ENCODE measurements at regions not wholly inside any gene's neighbourhood (a gene's known extent, or its start where the extent isn't known, plus 50 kb on each side); places are given as distances from the start of the nearest gene placed in this dataset.

DNA sequence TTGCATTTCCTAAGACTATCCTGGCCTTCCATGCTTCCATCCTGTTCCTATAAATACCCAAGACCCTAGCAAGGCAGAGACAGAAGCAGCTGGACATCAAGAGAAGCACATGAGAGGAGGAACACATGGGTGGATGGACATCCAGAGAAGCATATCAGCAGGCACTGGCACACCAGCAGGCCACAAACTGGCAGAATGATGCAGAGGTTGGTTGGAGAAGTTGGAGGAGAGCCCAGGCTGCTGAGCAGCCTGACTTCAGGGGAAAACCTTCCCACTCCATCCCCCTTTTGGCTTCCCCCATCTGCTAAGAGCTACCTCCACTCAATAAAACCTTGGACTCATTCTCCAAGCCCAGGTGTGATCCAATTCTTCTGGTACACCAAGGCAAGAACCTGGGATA is 332.5 kb downstream of the FRK start:
- DNase-seq (ENCODE audit: low spot score in 2 of 2) (no peak), FAIRE-seq (no peak)

DNA sequence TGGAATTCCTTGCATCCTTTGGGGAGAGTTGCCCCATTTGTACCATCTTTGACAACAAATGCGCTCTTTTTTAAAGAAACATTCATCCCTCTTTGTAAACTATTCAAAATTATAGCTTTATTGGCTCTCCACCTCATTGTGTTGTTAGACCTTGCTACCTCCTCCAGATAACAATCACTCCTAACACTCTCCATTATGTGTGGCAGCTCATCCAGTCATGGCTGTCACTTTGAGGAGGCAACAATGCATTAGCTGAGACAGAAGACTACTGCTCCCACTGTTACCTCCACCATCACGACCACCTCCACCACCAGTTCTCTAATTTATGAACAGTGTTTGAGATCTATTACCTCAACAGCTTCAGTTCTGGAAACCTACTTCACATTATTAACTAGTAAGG is 339.1 kb downstream of the FRK start:
- no peak for FAIRE-seq
- DNase-seq (ENCODE audit: low spot score in 2 of 2): no peak

DNA sequence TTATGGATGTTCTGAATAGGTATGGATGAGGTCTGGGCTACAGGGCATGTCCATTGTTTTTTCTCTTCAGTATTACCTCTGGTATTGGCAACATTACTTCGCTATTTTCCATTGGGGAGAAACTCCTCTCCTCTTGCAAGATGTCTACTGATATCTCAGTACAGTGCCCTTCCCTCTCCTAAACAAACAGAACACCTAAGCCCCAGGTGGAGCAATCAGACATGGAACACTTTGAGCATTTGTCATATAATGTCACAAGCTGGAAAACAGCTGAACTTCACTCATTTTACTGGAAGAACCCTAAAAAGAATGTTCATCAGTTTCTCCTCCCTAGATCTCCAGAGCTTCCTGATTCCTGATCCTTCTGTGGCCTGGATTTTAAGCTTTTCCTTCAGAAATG is 339.8 kb downstream of the FRK start:
- DNase-seq (ENCODE audit: low spot score in 2 of 2) (no peak), FAIRE-seq (no peak)

DNA sequence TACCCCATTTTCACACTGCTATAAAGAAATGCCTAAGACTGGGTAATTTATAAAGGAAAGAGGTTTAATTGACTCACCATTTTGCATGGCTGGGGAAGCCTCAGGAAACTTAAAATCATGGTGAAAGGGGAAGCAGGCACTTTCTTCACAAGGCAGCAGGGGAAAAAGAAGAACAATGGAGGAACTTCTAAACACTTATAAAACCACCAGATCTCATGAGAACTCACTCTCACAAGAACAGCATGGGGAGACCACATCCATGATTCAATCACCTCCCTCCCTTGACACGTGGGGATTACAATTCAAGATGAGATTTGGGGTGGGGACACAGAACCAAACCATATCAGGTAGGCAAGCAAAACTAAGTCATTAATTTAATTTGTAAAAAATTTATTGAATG is 343.2 kb downstream of the FRK start:
- DNase-seq (ENCODE audit: low spot score in 2 of 2): no peak
- FAIRE-seq: no peak

DNA sequence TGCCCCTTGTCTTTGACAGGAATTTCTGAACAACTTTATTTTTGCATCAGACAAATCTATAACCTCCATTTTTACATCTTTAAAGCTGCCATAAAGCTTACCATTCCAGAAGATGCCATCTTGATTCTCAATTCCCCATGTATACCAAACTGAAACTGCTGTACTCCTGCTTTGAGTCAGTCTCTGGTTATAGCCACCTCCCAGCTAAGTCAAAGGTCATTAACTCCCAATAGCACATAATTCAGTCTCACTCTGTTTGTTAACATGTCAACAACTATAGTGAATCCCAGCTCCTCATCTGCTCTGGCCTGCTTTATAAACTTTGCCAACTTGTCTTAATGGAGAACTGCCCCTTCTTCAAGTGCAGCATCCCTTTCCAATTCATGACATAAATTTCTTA is 343.6 kb downstream of the FRK start:
- FAIRE-seq (no peak), DNase-seq (ENCODE audit: low spot score in 2 of 2) (no peak)

DNA sequence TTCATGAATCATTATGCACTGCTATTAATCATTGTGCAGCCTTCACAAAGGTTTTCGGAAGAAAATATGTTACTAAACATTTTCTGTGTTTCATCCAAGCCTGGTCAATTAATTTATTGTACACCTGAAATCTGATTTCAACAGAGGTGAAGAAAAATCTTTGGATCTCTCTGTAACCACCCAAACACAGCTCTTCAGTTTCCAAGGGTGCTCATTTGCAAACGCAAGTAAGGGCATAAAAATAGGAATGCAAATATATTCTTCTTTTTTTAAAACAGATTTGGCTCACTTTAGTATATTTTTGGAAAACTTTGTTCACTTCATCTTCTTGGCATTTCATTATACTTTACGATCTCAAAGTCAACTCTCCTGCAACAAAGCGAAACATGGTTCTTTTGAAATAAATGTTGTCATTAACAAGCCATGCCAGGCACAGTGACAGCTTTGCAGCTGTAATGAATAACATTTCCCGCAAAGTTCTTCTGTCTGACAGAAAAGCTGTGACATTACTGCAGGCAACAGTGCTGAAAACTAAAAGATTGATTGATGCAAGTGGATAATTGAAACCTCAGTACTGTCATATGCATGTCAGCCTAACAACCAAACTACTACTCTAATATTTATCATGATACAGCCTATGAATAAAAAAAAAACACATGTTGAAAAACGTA is 348.3 kb downstream of the FRK start:
- DNase-seq (ENCODE audit: low spot score in 2 of 2): no peak
- FAIRE-seq: no peak

DNA sequence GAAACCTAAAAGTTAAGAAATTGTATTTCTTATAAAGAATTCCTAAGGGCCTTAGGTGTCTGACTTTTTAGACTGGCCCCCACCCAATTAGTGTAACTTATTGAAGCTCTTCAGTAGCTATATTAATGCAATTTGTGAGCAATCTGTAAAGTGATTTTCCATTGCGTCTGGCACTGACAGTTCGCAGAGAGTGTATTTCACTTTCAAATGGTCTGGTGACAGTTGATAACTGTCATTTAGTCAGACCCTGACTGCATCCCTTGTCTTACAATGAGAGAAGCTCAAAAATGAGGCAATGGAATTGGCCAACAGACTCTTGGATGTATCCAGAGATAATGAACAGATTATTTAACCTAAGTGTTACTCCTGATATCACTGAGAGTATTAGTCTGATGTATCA is 351.8 kb downstream of the FRK start:
- no peak for DNase-seq (ENCODE audit: low spot score in 2 of 2)
- FAIRE-seq: no peak

DNA sequence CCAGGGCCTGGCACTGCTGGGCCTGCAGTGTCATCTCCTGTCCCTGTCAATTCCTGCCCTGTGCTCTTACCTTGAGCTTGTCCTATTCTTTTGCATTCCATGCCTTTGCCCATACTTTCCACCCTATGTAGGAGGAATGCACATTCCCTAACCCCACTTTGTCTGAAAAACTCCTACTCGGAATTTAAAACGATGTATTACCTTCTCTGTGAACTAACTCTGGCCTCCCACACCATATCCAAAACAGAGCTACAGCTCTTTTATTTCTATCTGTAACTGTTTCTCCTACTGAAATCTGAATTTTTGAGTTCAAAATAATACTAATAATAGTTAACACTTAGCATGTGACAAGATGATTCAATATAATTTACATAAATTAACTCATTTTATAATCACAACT is 353.7 kb downstream of the FRK start:
- FAIRE-seq (no peak), DNase-seq (ENCODE audit: low spot score in 2 of 2) (no peak)

DNA sequence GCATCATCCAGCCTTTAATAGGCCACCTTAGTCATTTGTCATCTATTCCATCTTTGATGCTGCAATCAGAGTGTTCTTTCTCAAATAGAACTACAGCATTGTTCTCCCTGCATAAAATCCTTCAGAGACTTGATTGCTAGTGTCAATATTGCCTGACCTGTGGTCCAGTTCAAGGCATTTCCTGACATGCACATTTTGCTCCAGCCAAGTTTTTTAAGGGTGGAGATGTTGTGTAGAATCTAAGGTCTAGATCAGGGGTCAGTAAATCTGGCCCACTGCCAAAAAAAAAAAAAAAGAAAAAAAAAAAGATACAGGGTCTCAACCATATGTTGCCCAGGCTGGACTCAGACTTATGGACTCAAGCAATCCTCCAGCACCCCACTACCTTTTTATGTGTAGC is 354.4 kb downstream of the FRK start:
- no peak for FAIRE-seq

DNA sequence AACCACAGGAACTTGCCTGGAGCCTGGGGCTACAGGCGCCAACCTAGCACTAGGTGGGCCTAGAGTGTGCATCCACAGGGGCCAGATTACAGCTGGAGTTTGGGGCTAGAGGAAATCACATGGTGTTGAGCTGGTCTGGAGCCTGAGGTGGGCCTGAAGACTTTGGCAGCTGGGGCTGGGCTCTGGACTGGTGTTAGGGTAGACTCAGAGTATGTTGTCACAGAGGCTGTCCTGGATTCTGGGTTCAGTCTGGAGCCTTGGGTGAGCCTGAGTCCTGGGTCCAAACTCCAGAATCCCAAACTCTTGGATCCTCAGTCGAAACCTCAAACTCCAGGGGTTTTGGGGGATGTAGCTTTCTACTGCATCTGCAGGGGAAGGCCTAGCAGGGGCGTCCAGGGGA is 356.7 kb downstream of the FRK start:
- FAIRE-seq (no peak), DNase-seq (ENCODE audit: low spot score in 2 of 2) (no peak)

More for the DNA sequence above, 354.4 kb downstream of the FRK start:
- DNase-seq (ENCODE audit: low spot score in 2 of 2): no peak

DNA sequence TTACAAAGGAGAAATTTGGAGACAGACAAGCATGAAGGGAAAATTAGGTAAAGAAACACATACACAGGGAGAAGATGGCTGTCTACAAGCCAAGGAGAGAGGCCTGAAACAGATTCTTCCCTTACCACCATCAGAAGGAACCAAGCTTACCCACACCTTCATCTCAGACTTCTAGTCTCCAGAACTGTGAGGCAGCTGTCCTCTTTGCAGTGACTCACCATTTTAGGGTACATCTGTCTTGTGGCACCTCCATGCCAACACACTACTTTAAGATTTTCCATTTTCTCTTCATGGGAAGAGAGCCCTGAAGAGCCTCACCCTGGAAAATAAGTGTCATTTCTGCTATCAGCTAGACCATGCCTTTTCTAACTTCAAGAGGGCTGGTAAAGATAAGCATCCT is 369.3 kb downstream of the FRK start:
- no peak for FAIRE-seq
- DNase-seq (ENCODE audit: low spot score in 2 of 2): no peak

DNA sequence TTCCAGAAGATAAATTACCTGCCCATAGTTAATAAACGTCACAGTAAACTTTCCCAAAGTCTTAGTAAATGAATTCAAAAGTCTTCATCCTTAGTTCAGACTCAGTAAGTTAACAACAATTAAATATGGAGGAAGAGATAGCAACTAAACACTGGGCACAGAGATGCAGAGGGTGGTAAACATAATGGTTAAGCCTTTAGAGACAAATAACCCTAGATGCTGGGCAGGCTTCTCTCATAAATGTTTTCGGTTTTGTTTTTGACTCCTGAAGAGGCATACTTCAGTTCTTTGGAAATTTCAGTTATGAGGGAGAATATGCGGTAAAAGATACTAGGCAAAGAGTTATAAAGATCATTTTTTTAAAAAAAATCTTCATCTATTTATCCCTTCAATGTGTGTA is 369.8 kb downstream of the FRK start:
- FAIRE-seq (no peak), DNase-seq (ENCODE audit: low spot score in 2 of 2) (no peak)

DNA sequence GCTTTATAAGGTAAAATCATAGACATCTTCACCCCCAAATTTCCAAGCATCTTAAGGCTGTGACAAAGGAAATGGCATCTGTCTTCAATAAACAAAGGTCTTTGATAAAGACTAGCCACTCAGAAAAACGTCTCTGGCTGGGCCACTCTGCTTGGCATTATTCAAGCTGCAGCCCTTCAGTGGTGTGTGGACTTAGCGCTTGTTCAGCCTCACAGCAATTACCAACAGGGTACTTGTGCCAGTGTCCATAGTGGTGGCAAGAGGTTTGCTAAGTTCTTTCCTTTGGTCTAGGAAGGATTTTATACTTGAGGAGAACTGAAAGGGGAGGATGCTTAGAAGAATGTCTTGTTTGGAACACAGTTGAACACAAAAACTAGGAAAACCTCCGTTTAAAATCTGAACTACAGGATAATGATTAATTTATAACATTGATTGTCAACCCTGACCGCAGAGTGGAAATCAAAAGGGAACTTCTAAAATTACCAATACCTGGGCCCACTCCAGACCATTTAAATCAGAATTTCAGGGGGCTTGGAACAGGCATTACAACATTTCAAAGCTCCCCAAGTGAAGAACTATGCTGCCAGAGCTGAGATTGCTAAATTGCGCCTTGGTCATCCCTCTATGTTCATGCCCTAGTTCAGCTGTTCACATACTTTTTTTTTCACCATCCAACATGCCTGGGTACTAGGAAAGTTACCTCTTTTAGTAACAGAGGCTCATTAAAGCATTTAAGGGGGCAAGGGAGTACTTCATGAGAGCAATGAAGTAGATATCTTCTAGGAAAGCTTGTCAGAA is 378.5 kb downstream of the FRK start:
- no peak for DNase-seq (ENCODE audit: low spot score in 2 of 2)
- FAIRE-seq: no peak

DNA sequence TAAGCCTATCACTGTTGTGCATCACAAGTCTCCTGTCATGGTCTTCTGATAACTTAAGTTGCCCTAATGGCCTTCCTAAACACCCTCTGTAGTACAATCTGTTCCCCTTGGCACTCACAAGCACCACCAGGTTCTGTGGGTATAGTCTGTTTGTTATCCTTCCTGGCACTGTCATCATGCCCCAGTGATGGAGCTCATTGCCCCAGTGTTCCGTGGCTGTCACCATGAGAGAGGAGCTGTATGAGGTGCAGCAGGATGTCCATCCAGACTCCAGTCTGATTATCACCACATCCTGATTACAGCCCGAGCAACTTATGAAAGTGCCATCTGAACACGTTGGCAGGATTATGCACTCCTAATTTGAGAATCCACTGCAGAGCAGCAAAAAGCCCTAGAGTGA is 380.1 kb downstream of the FRK start:
- FAIRE-seq (no peak), DNase-seq (ENCODE audit: low spot score in 2 of 2) (no peak)

DNA sequence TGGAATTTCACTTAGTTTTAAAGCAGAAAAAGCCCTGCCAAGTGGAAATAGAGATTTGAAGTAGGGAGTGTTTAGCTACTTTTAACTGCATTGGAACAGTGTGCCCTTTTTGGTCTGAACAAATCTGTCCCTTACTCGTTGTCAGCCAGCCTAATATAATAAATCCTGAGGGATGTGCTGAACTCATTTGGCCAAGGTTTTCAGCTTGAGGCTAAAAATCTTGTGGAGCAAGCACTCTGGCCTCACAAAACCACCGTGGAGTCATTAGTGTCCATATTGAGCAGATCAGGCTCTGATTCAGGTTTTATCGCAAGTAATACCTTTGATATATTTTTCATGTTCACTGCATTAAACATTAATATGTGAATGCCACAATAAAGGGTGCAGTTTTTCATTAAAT is 383.5 kb downstream of the FRK start:
- no peak for FAIRE-seq
- no peak for DNase-seq (ENCODE audit: low spot score in 2 of 2)

DNA sequence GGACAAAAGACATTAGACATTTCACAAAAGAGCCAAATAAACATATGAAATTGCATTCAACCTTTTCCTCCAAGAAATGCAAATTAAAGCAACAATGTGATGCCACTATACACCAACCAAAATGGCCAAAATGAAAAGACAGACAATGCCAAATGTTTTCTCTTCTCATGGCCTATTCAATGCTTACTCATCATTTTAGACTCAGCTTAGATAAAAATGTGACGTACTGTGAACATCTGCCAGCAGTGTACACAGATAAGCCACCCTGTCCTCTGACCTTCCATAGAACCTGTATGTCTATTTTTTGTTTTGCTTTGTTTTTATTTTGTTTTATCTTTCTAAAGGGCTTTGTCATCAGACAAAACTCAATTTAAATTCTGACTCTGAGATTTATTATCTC is 385.2 kb downstream of the FRK start:
- DNase-seq (ENCODE audit: low spot score in 2 of 2) (no peak), FAIRE-seq (no peak)

DNA sequence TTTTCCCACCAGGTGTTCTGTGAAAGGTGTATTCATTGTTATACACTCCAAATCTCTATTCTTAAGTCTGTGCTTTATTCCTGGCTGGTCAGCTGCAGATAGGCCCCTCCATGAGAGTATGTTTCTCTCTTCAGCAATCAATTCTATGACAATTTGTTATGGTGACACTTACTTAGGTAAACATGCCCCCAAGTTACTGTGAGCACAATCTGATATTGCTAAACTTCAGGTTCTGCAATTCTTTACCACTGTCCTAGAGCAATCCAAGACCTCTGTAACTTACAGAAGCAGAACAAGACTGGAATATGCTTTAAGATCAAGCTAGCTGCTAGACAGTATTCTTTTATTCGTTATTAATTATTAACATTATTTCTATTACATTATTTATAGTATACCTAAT is 391.9 kb downstream of the FRK start:
- FAIRE-seq: no peak
- no peak for DNase-seq (ENCODE audit: low spot score in 2 of 2)

DNA sequence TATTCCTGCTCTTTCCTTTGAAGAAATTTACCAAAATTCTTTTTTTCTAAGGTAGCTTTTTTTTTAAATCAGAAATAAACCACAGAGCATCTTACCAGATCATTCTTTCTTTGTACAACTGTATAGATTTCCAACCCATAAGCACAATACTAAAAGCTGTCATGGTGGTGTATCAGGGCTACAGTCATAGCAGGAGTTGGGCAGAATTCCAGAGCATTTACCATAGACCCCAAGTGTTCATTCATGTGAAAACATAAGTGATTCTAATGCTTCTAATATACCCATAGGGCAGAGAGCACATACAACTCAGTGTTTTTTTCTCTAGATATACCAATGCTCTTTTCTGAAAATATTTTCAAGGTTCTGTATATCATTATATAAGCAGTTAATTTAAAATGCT is 392.5 kb downstream of the FRK start:
- DNase-seq (ENCODE audit: low spot score in 2 of 2) (no peak), FAIRE-seq (no peak)

DNA sequence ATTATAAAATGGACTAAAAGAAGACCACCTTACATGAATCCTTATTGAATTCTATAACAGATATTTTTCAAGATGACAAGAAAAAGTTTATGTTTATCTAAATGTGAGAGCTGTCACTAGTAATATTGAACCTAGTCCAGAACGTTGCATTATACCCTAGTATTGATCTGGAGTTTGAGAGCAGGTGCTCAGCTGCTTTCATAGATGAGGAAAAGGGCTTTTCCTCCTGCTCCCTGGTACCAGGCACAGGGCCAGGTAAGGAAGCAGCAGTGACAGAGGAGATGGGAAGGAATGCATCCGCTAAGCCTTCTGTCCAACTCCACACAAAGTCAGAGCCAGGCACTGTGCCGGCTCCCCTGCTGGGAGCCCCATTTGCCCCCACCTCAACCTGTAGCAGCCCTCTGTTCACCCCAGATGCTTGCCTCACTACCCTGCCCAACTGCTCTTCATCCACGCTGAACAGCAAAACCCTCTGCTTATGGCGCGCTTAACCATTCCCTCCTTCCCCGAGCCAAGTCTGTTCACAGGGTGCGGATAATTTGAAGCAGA is 393.1 kb downstream of the FRK start:
- FAIRE-seq: no peak

DNA sequence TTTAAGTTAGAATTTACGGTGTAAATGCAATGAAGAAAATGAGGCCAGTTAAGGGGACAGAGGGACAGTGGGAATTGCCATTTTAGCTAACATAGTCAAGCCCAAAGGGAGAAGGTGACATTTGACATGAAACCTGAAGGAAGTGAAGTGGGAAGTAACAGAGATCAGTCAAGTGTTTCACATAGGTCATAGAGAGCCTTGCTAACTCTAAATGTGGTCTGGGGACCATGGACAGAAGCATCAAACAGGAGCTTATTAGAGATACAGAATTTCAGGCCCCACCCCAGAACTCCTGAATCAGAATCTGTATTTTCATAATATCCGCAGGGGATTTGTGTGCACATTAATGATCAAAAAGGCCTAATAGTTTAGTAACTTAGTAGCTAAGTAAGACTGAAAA is 393.7 kb downstream of the FRK start:
- no peak for DNase-seq (ENCODE audit: low spot score in 2 of 2)
- FAIRE-seq: no peak

More for the DNA sequence above, 393.1 kb downstream of the FRK start:
- DNase-seq (ENCODE audit: low spot score in 2 of 2): no peak

DNA sequence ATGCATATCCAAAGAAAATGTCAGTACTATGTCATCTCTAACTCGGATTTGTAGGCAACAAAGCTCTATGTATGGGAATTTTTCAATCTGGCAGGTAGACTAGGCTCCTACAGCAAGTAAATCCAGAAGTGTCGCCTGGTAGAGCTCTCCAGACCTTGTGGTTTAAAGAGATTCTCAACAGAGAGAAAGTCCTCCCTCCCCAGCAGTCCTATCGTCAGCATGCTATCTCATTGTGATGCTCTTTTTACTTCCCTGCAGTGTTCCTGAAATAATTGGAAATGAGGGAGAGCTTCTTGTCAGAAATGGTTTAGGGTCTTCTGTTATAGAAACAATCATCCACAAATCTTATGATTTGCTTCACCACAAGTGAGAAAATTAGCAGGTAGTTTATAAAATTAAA is 395.4 kb downstream of the FRK start:
- no peak for FAIRE-seq

DNA sequence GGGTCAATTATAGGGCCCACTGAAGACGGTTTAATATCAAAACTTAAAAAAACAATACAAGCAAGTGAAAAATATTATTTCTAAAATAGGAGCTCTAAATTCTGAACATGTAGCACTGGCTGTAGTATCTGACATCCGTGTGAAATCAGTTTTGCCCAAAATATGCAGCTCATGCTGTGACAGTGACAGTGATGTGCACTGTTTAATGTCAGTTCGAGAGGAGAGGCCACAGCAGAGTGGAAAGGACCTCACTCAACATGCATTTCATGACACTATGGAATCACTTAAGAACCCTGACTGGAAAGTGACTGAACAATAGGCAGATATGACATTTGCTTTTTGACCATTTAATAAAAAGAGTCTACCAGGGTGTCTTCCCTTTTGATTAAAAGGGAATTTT is 397.0 kb downstream of the FRK start:
- DNase-seq (ENCODE audit: low spot score in 2 of 2) (no peak), FAIRE-seq (no peak)

More for the DNA sequence above, 395.4 kb downstream of the FRK start:
- DNase-seq (ENCODE audit: low spot score in 2 of 2): no peak

Measured in frontal cortex (tissue), 3 donors.